Nephron (organoid): ENCODE measurements at regions not wholly inside any gene's neighbourhood (a gene's known extent, or its start where the extent isn't known, plus 50 kb on each side); places are given as distances from the start of the nearest gene placed in this dataset.

Source experiments
- H3K27ac Mint-ChIP-seq, 3 experiments: 2 replicates each; pipeline ENCODE4 v1.8.0; 2020; ENCODE audit warnings: mixed read lengths in 3 of 3, mild to moderate bottlenecking in 2 of 3, moderate library complexity in 1 of 3
- H3K27me3 Mint-ChIP-seq: 2 replicates; pipeline ENCODE4 v1.8.0; 2021; ENCODE audit warnings: low read depth, mild to moderate bottlenecking, moderate library complexity, mixed read lengths
- H3K36me3 Mint-ChIP-seq: 2 replicates; pipeline ENCODE4 v1.8.0; 2020; ENCODE audit warnings: low read depth, mixed read lengths
- H3K4me1 Mint-ChIP-seq: 2 replicates; pipeline ENCODE4 v1.8.0; 2020; ENCODE audit warnings: mixed read lengths
- H3K4me3 Mint-ChIP-seq, 3 experiments: 2 replicates each; pipeline ENCODE4 v1.8.0; 2020; ENCODE audit warnings: mild to moderate bottlenecking in 3 of 3, mixed read lengths in 3 of 3, moderate library complexity in 2 of 3
- H3K9me3 Mint-ChIP-seq: 2 replicates; pipeline ENCODE4 v1.8.0; 2020; ENCODE audit warnings: mixed read lengths
- CTCF ChIP-seq, 3 experiments: fragments of 200-600 bp; sonication (generic); IDR thresholded peaks; one replicate each; pipeline ENCODE4 v1.5.0; 2021; ENCODE audit warnings: antibody characterized with exemption in 3 of 3; ENCODE audit not compliant: unreplicated experiment in 3 of 3

GRCh38 chr14:49294621-49295148 is 291.5 kb downstream of the RPS29 start:
- H3K27me3 Mint-ChIP-seq: no peaks in the 10 kb centered on the region
- H3K4me3 Mint-ChIP-seq: no peak overlapping the region
- TF ChIP-seq CTCF (IDR thresholded peaks at IDR 0.05; ENCODE audit: unreplicated experiment in 3 of 3): no peak
- no peak overlapping the region for H3K27ac Mint-ChIP-seq
- H3K36me3 Mint-ChIP-seq: no peaks in the 10 kb centered on the region
- H3K4me1 Mint-ChIP-seq: no peaks in the 10 kb centered on the region
- no peaks in the 10 kb centered on the region for H3K9me3 Mint-ChIP-seq

GRCh38 chr14:49287004-49287403 is 299.2 kb downstream of the RPS29 start:
- no peak for TF ChIP-seq CTCF (IDR thresholded peaks at IDR 0.05; ENCODE audit: unreplicated experiment in 3 of 3)
- Mint-ChIP-seq H3K27ac (no peak overlapping the region), H3K4me1 (no peaks in the 10 kb centered on the region), H3K9me3 (no peaks in the 10 kb centered on the region), H3K27me3 (no peaks in the 10 kb centered on the region), H3K36me3 (no peaks in the 10 kb centered on the region), H3K4me3 (no peak overlapping the region)

DNA sequence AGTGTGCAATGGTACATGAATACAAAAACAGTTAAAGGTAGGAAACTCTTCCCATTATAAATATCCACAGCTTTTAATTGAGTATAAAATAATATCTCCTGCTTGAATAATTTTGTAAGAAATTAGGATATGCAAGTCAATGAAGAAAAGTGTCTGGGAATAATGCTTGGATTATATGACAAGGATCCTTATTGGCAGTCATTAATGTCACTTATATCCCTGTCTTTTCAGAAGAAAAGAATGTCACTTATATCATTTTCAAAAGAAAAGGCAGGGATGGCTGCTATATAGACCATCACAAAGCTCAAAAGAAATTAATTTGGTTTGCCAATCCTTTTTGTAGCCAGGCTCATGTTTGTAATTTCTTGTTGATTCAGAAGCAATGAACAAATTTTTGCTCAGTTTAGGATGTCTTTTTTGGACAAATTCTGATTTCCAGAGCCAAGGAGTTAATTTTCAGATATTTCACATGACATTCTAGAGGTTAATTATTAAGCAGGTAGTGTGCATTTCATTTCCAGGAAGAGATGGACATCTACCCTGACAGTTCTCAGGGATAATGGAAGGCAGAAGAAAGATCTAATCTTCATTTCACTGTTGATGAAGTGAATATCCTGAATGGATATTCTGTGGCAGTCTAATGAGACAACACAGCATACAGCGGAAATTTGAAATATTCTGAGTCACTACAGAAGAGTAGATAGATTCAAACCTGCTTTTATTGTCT is 299.8 kb downstream of the RPS29 start:
- H3K27ac Mint-ChIP-seq: no peak overlapping the region
- H3K4me1 Mint-ChIP-seq: no peaks in the 10 kb centered on the region
- no peak for TF ChIP-seq CTCF (IDR thresholded peaks at IDR 0.05; ENCODE audit: unreplicated experiment in 3 of 3)
- no peak overlapping the region for H3K4me3 Mint-ChIP-seq
- no peaks in the 10 kb centered on the region for H3K27me3 Mint-ChIP-seq
- no peaks in the 10 kb centered on the region for H3K36me3 Mint-ChIP-seq
- H3K9me3 Mint-ChIP-seq: no peaks in the 10 kb centered on the region

GRCh38 chr14:49280566-49280965 is 305.6 kb downstream of the RPS29 start:
- Mint-ChIP-seq H3K9me3 (no peaks in the 10 kb centered on the region), H3K36me3 (no peaks in the 10 kb centered on the region), H3K4me1 (no peaks in the 10 kb centered on the region), H3K27me3 (no peaks in the 10 kb centered on the region), H3K4me3 (no peak overlapping the region), H3K27ac (no peak overlapping the region)
- TF ChIP-seq CTCF (IDR thresholded peaks at IDR 0.05; ENCODE audit: unreplicated experiment in 3 of 3): no peak

GRCh38 chr14:49250517-49250916 is 335.7 kb downstream of the RPS29 start:
- Mint-ChIP-seq H3K36me3 (no peaks in the 10 kb centered on the region), H3K27ac (no peak overlapping the region), H3K9me3 (peaks cover 7% of the 10 kb centered on the region), H3K27me3 (peaks cover 9% of the 10 kb centered on the region), H3K4me3 (no peak overlapping the region), H3K4me1 (no peaks in the 10 kb centered on the region)
- no peak for TF ChIP-seq CTCF (IDR thresholded peaks at IDR 0.05; ENCODE audit: unreplicated experiment in 3 of 3)

- Mint-ChIP-seq H3K36me3 (no peaks in the 10 kb centered on the region), H3K4me3 (no peak overlapping the region), H3K4me1 (no peaks in the 10 kb centered on the region), H3K27me3 (peaks cover 9% of the 10 kb centered on the region), H3K9me3 (peaks cover 10% of the 10 kb centered on the region), H3K27ac (no peak overlapping the region)
- no peak for TF ChIP-seq CTCF (IDR thresholded peaks at IDR 0.05; ENCODE audit: unreplicated experiment in 3 of 3)
These were observed 336.1 kb downstream of the RPS29 start for GRCh38 chr14:49250109-49250508.
